Stomach (tissue), 4 donors: ENCODE measurements at regions not wholly inside any gene's neighbourhood (a gene's known extent, or its start where the extent isn't known, plus 50 kb on each side); places are given as distances from the start of the nearest gene placed in this dataset.

Source experiments
- CTCF ChIP-seq, 7 experiments: fragments of 450-650 bp in 4 of 7; fragments of 200-600 bp in 3 of 7; sonication (generic) in 3 of 7; IDR thresholded peaks; one replicate each; pipeline ENCODE4 v1.5.1; 2016 to 2019; ENCODE audit warnings: antibody characterized with exemption in 7 of 7, control low read depth in 2 of 7, mild to moderate bottlenecking in 1 of 7
- POLR2A ChIP-seq, 4 donors: fragments of 450-650 bp; IDR thresholded peaks; one replicate each; pipeline ENCODE4 v1.6.1; 2016; ENCODE audit warnings: antibody characterized with exemption in 4 of 4, control low read depth in 2 of 4, mild to moderate bottlenecking in 1 of 4, moderate library complexity in 1 of 4
- POLR2AphosphoS5 ChIP-seq, 3 donors: sonication (generic); formaldehyde crosslinking; IDR thresholded peaks; one replicate each; pipeline ENCODE4 v1.6.1; 2016; ENCODE audit warnings: antibody characterized with exemption in 3 of 3

DNA sequence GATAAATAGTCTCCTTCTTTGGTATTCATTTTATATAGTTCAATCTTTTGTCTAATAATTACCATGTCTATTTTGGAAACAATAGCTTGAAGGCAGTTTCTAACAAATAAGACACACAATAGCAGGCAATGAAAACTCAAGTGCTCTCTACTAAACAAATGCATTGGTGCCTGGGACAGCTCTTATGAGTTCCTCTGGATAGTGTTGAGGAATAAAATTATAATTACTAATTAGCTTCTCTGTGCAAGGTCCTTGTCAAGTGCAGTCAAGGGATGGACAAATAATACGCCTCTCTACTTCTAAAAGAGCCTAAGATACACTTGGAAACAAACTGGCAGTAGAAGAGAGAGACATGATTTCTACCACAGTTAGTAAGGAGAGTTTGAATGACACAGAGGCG is 229.0 kb upstream of the GLRA2 start:
- TF ChIP-seq CTCF (IDR thresholded peaks at IDR 0.05) = no peak
- no peak for TF ChIP-seq POLR2A (IDR thresholded peaks at IDR 0.05)
- no peak for TF ChIP-seq POLR2AphosphoS5 (IDR thresholded peaks at IDR 0.05)
